HEK293 (cell line): ENCODE measurements at regions not wholly inside any gene's neighbourhood (a gene's known extent, or its start where the extent isn't known, plus 50 kb on each side); places are given as distances from the start of the nearest gene placed in this dataset.

Source experiments
- CTCF ChIA-PET: fragments of 350-600 bp; formaldehyde crosslinking; extraction: SDS; loops from one replicate; lab custom pipeline; 2021; ENCODE audit warnings: antibody characterized with exemption; lab: Yijun Ruan, JAX
- POLR2A ChIA-PET: fragments of 300-600 bp; formaldehyde crosslinking; extraction: SDS; loops from one replicate; lab custom pipeline; 2020; ENCODE audit warnings: antibody characterized with exemption, inconsistent platforms; lab: Yijun Ruan, JAX
- H3K27ac ChIP-seq: fragments of 200-500 bp; sonication (Bioruptor generic); 2 replicates; pipeline ENCODE4 v1.5.1; 2014; ENCODE audit warnings: low read depth, low read length, control low read depth, inconsistent platforms; ENCODE audit errors: extremely low read depth
- H3K36me3 ChIP-seq, 2 experiments: fragments of 200-500 bp in 1 of 2; sonication (Bioruptor generic) in 1 of 2; 1 replicate in 1 of 2; 2 replicates in 1 of 2; pipeline ENCODE4 v1.5.1; 2014 to 2017; ENCODE audit warnings: inconsistent platforms in 2 of 2, low read length in 2 of 2; ENCODE audit not compliant: control insufficient read depth in 2 of 2, insufficient read depth in 1 of 2
- H3K4me1 ChIP-seq: fragments of 200-500 bp; sonication (Bioruptor generic); 2 replicates; pipeline ENCODE4 v1.5.1; 2014; ENCODE audit warnings: mild to moderate bottlenecking, low read length, inconsistent platforms; ENCODE audit not compliant: control insufficient read depth, insufficient read depth
- H3K4me3 ChIP-seq: 2 replicates; pipeline ENCODE4 v1.5.1; 2011; ENCODE audit warnings: low read depth, mild to moderate bottlenecking, control low read depth, low read length, moderate library complexity
- H3K9me3 ChIP-seq: fragments of 200-500 bp; sonication (Bioruptor generic); 2 replicates; pipeline ENCODE4 v1.5.1; 2014; ENCODE audit warnings: low read depth, low read length, inconsistent platforms; ENCODE audit not compliant: control insufficient read depth, insufficient read depth
- GLI4 ChIP-seq: fragments of 450-650 bp; formaldehyde crosslinking; IDR thresholded peaks from 2 replicates; pipeline ENCODE4 v1.5.1; 2016; ENCODE audit warnings: missing biosample characterization, missing genetic modification characterization
- HOXA7 ChIP-seq: sonication (generic); formaldehyde crosslinking; IDR thresholded peaks from 2 replicates; pipeline ENCODE4 v1.8.1; 2022; ENCODE audit warnings: missing genetic modification reagents, borderline replicate concordance
- SP7 ChIP-seq: fragments of 450-650 bp; formaldehyde crosslinking; IDR thresholded peaks from 2 replicates; pipeline ENCODE4 v1.5.1; 2016; ENCODE audit warnings: missing biosample characterization, missing genetic modification characterization
- TCF7L2 ChIP-seq: IDR thresholded peaks from 2 replicates; pipeline ENCODE4 v1.6.1; 2011; ENCODE audit warnings: low read depth, mild to moderate bottlenecking, inconsistent platforms, low read length, moderate library complexity, borderline replicate concordance
- ZEB2 ChIP-seq: fragments of 450-650 bp; formaldehyde crosslinking; IDR thresholded peaks from 2 replicates; pipeline ENCODE4 v1.5.1; 2016; ENCODE audit warnings: missing biosample characterization, missing genetic modification characterization
- ZNF138 ChIP-seq: fragments of 450-650 bp; formaldehyde crosslinking; IDR thresholded peaks from 2 replicates; pipeline ENCODE4 v1.5.1; 2016; ENCODE audit warnings: missing biosample characterization, missing genetic modification characterization, borderline replicate concordance
- ZNF18 ChIP-seq: fragments of 450-650 bp; formaldehyde crosslinking; IDR thresholded peaks from 2 replicates; pipeline ENCODE4 v1.5.1; 2016; ENCODE audit warnings: missing biosample characterization, missing genetic modification characterization
- ZNF239 ChIP-seq: fragments of 450-650 bp; formaldehyde crosslinking; IDR thresholded peaks from 2 replicates; pipeline ENCODE4 v1.5.1; 2016; ENCODE audit warnings: missing biosample characterization, missing genetic modification characterization
- ZNF248 ChIP-seq: fragments of 450-650 bp; formaldehyde crosslinking; IDR thresholded peaks from 2 replicates; pipeline ENCODE4 v1.5.1; 2017; ENCODE audit warnings: missing biosample characterization, missing genetic modification characterization
- ZNF366 ChIP-seq: fragments of 450-650 bp; formaldehyde crosslinking; conservative IDR thresholded peaks from 2 replicates; pipeline ENCODE4 v1.5.1; 2016; ENCODE audit warnings: missing biosample characterization, missing genetic modification characterization
- ZNF433 ChIP-seq: fragments of 450-650 bp; formaldehyde crosslinking; IDR thresholded peaks from 2 replicates; pipeline ENCODE4 v1.5.1; 2016; ENCODE audit warnings: missing biosample characterization, missing genetic modification characterization, low read depth
- ZNF510 ChIP-seq: fragments of 450-650 bp; formaldehyde crosslinking; IDR thresholded peaks from 2 replicates; pipeline ENCODE4 v1.5.1; 2018; ENCODE audit warnings: mild to moderate bottlenecking, missing genetic modification characterization, missing biosample characterization; ENCODE audit not compliant: insufficient replicate concordance
- ZNF521 ChIP-seq: fragments of 450-650 bp; formaldehyde crosslinking; IDR thresholded peaks from 2 replicates; pipeline ENCODE4 v1.5.1; 2017; ENCODE audit warnings: missing biosample characterization, mild to moderate bottlenecking, missing genetic modification characterization
- ZNF791 ChIP-seq: fragments of 450-650 bp; formaldehyde crosslinking; IDR thresholded peaks from 2 replicates; pipeline ENCODE4 v1.5.1; 2016; ENCODE audit warnings: missing biosample characterization, missing genetic modification characterization
- ZNF792 ChIP-seq: fragments of 450-650 bp; formaldehyde crosslinking; IDR thresholded peaks from 2 replicates; pipeline ENCODE4 v1.5.1; 2016; ENCODE audit warnings: missing biosample characterization, missing genetic modification characterization
- TF ChIP-seq, protein P1 (sequence below): fragments of 450-650 bp; formaldehyde crosslinking; IDR thresholded peaks from 2 replicates; pipeline ENCODE4 v1.5.1; 2016; ENCODE audit warnings: missing biosample characterization, missing genetic modification characterization

GRCh38 chr6:169865346-169866139 is 114.1 kb downstream of the ERMARD start:
- TF ChIP-seq ZNF138 (tag by site-specific recombination), result no peak
- TF ChIP-seq SP7 (tag by site-specific recombination), result no peak
- no peak for TF ChIP-seq HOXA7 (CRISPR knock-in tag)
- no peak for TF ChIP-seq ZNF433 (tag by site-specific recombination)
- TF ChIP-seq, protein P1, sequence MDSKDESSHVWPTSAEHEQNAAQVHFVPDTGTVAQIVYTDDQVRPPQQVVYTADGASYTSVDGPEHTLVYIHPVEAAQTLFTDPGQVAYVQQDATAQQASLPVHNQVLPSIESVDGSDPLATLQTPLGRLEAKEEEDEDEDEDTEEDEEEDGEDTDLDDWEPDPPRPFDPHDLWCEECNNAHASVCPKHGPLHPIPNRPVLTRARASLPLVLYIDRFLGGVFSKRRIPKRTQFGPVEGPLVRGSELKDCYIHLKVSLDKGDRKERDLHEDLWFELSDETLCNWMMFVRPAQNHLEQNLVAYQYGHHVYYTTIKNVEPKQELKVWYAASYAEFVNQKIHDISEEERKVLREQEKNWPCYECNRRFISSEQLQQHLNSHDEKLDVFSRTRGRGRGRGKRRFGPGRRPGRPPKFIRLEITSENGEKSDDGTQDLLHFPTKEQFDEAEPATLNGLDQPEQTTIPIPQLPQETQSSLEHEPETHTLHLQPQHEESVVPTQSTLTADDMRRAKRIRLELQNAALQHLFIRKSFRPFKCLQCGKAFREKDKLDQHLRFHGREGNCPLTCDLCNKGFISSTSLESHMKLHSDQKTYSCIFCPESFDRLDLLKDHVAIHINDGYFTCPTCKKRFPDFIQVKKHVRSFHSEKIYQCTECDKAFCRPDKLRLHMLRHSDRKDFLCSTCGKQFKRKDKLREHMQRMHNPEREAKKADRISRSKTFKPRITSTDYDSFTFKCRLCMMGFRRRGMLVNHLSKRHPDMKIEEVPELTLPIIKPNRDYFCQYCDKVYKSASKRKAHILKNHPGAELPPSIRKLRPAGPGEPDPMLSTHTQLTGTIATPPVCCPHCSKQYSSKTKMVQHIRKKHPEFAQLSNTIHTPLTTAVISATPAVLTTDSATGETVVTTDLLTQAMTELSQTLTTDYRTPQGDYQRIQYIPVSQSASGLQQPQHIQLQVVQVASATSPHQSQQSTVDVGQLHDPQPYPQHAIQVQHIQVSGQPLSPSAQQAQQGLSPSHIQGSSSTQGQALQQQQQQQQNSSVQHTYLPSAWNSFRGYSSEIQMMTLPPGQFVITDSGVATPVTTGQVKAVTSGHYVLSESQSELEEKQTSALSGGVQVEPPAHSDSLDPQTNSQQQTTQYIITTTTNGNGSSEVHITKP, result no peak
- no peak for TF ChIP-seq ZNF521 (tag by site-specific recombination)
- no peak for TF ChIP-seq ZEB2
- TF ChIP-seq GLI4 (tag by site-specific recombination), result no peak
- no peak for TF ChIP-seq ZNF791 (tag by site-specific recombination)
- no peak for TF ChIP-seq TCF7L2
- TF ChIP-seq ZNF248 (tag by site-specific recombination), result no peak
- Histone ChIP-seq H3K9me3 (no peaks in the 10 kb centered on the region), H3K36me3 (no peaks in the 10 kb centered on the region), H3K4me3 (no peak overlapping the region), H3K27ac (no peak overlapping the region), H3K4me1 (no peaks in the 10 kb centered on the region)
- ChIA-PET POLR2A (no interaction called here), CTCF (interaction anchor here (0.8 to 1.5 kb wide), 2 partner anchors 15 to 34 kb away, joined by 3 to 11 read pairs; no protein-coding TSS in a partner anchor)

GRCh38 chr6:169864148-169865020 is 113.0 kb downstream of the ERMARD start:
- Histone ChIP-seq H3K9me3 (no peaks in the 10 kb centered on the region), H3K4me3 (no peak overlapping the region), H3K27ac (no peak overlapping the region), H3K4me1 (no peaks in the 10 kb centered on the region), H3K36me3 (no peaks in the 10 kb centered on the region)
- ChIA-PET CTCF (interaction anchor here (1.5 kb wide), 1 partner anchor 33 kb away, joined by 11 read pairs; no protein-coding TSS in a partner anchor), POLR2A (no interaction called here)
- 0 out of 2 replicates have a peak, but pooled peaks have one; percentile 53 for TF ChIP-seq ZNF792 (tag by site-specific recombination)
- TF ChIP-seq ZNF366 (tag by site-specific recombination), result no peak

DNA sequence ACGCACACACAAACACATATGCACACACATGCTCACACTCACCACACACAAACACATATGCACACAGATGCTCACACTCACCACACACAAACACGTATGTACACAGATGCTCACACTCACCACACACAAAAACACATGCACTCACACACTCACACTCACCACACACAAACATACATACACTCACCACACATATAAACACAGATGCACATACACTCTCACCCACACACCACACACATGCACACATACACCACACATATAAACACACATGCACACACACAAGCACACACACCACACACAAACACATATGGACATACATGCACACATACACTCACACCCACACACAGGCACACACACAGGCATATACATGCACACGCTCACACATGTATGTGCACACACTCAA is 112.3 kb downstream of the ERMARD start:
- POLR2A ChIA-PET, result no interaction called here
- Histone ChIP-seq H3K4me3 (no peak overlapping the region), H3K27ac (no peak overlapping the region), H3K36me3 (no peaks in the 10 kb centered on the region), H3K9me3 (no peaks in the 10 kb centered on the region), H3K4me1 (no peaks in the 10 kb centered on the region)
- no peak for TF ChIP-seq ZNF510 (tag by site-specific recombination)
- TF ChIP-seq ZNF239 (tag by site-specific recombination), result no peak
- peak; percentile 69; the same call in 1 of the 2 replicates for TF ChIP-seq ZNF18
- CTCF ChIA-PET, result no interaction called here
